Neural cell (in vitro differentiated cells): ENCODE measurements at regions not wholly inside any gene's neighbourhood (a gene's known extent, or its start where the extent isn't known, plus 50 kb on each side); places are given as distances from the start of the nearest gene placed in this dataset.
"Not testable (repeated sequence)": the region's sequence is repeated elsewhere in the genome, so short reads cannot be mapped to it uniquely, and the experiment has no call there.

Source experiments
- CTCF ChIP-seq: fragments of 450-650 bp; IDR thresholded peaks from 2 replicates; pipeline ENCODE4 v1.5.1; 2014; ENCODE audit warnings: antibody characterized with exemption, mild to moderate bottlenecking, moderate library complexity; ENCODE audit not compliant: poor library complexity, severe bottlenecking
- EP300 ChIP-seq: fragments of 450-650 bp; conservative IDR thresholded peaks from 2 replicates; pipeline ENCODE4 v1.6.1; 2014; ENCODE audit warnings: antibody characterized with exemption, mild to moderate bottlenecking, moderate library complexity; ENCODE audit not compliant: poor library complexity, severe bottlenecking
- EZH2 ChIP-seq: fragments of 200-600, 300-800 bp; shearing (Covaris generic), sonication (generic); IDR thresholded peaks from 2 replicates; pipeline ENCODE4 v1.6.1; 2014; ENCODE audit warnings: antibody characterized with exemption, low read length, borderline replicate concordance, mild to moderate bottlenecking; ENCODE audit not compliant: insufficient read depth, poor library complexity, severe bottlenecking
- MXI1 ChIP-seq: fragments of 450-650 bp; conservative IDR thresholded peaks from 2 replicates; pipeline ENCODE4 v1.6.1; 2014; ENCODE audit warnings: antibody characterized with exemption, mild to moderate bottlenecking; ENCODE audit not compliant: poor library complexity, severe bottlenecking
- POLR2AphosphoS5 ChIP-seq: IDR thresholded peaks from 2 replicates; pipeline ENCODE4 v1.6.1; 2012
- REST ChIP-seq: IDR thresholded peaks from 2 replicates; pipeline ENCODE4 v1.6.1; 2012; ENCODE audit warnings: borderline replicate concordance
- SMC3 ChIP-seq: fragments of 450-650 bp; conservative IDR thresholded peaks from 2 replicates; pipeline ENCODE4 v1.6.1; 2014; ENCODE audit warnings: antibody characterized with exemption, mild to moderate bottlenecking, moderate library complexity; ENCODE audit not compliant: poor library complexity
- TAF1 ChIP-seq: IDR thresholded peaks from 2 replicates; pipeline ENCODE4 v1.6.1; 2012; ENCODE audit warnings: low read depth

- TF ChIP-seq CTCF, MXI1, TAF1, EP300, POLR2AphosphoS5, SMC3, REST, EZH2: not testable (repeated sequence)
Measured at GRCh38 chr3:75388486-75389124, 275.5 kb upstream of the FRG2C start.
